ENCODE measurements at regions not wholly inside any gene's neighbourhood (a gene's known extent, or its start where the extent isn't known, plus 50 kb on each side); places are given as distances from the start of the nearest gene placed in this dataset.
"Not testable (repeated sequence)": the region's sequence is repeated elsewhere in the genome, so short reads cannot be mapped to it uniquely, and the experiment has no call there.

DNA sequence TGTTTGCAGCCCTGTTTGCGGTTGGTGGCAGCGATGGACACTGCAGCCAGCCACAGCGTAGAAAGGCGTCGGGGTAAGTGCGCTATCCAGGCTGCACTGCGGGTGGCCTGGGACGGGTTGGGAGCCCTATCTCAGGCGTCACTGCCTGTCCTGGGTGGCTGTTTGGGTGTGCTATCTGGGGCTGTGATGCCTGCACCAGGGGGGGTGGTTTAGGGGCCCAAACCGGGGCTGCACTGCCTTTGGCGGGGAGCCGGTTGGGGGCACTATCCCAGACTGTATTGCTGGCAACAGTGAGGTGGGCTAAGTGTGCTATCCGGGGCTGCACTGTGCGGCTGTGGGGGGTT is 248.2 kb downstream of the TP53TG3F start:
- not testable (repeated sequence) for TF ChIP-seq BMI1 (IDR thresholded peaks at IDR 0.05; ENCODE audit: low read length); RBM39 (optimal IDR thresholded peaks at IDR 0.05; ENCODE audit: low read depth, low read length); ZNF507 (tag; conservative IDR thresholded peaks at IDR 0.05); ZNF146 (CRISPR knock-in tag; IDR thresholded peaks at IDR 0.05; ENCODE audit: unreplicated experiment); JUND (IDR thresholded peaks at IDR 0.05; ENCODE audit: borderline replicate concordance, low read depth, low read length); JUND (tag; IDR thresholded peaks at IDR 0.05; ENCODE audit: borderline replicate concordance, low read depth, low read length); SMAD1 (IDR thresholded peaks at IDR 0.05; ENCODE audit: low read depth, low read length, partially characterized antibody); POU5F1 (IDR thresholded peaks at IDR 0.05; ENCODE audit: borderline replicate concordance, low read depth, low read length, partially characterized antibody); RNF2 (IDR thresholded peaks at IDR 0.05); ZNF274 (IDR thresholded peaks at IDR 0.05; ENCODE audit: borderline replicate concordance, low read depth, low read length); SIRT6 (IDR thresholded peaks at IDR 0.05; ENCODE audit: low read depth, low read length); NBN (IDR thresholded peaks at IDR 0.05; ENCODE audit: low read depth); ZNF184 (CRISPR knock-in tag; IDR thresholded peaks at IDR 0.05); POLR2AphosphoS5 (IDR thresholded peaks at IDR 0.05; ENCODE audit: control insufficient read depth, insufficient read depth, low read depth, low read length)
- TF ChIP-seq, protein P1, sequence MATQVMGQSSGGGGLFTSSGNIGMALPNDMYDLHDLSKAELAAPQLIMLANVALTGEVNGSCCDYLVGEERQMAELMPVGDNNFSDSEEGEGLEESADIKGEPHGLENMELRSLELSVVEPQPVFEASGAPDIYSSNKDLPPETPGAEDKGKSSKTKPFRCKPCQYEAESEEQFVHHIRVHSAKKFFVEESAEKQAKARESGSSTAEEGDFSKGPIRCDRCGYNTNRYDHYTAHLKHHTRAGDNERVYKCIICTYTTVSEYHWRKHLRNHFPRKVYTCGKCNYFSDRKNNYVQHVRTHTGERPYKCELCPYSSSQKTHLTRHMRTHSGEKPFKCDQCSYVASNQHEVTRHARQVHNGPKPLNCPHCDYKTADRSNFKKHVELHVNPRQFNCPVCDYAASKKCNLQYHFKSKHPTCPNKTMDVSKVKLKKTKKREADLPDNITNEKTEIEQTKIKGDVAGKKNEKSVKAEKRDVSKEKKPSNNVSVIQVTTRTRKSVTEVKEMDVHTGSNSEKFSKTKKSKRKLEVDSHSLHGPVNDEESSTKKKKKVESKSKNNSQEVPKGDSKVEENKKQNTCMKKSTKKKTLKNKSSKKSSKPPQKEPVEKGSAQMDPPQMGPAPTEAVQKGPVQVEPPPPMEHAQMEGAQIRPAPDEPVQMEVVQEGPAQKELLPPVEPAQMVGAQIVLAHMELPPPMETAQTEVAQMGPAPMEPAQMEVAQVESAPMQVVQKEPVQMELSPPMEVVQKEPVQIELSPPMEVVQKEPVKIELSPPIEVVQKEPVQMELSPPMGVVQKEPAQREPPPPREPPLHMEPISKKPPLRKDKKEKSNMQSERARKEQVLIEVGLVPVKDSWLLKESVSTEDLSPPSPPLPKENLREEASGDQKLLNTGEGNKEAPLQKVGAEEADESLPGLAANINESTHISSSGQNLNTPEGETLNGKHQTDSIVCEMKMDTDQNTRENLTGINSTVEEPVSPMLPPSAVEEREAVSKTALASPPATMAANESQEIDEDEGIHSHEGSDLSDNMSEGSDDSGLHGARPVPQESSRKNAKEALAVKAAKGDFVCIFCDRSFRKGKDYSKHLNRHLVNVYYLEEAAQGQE (IDR thresholded peaks at IDR 0.05; ENCODE audit: borderline replicate concordance): not testable (repeated sequence)
- TF ChIP-seq, protein P1 (CRISPR knock-in tag; IDR thresholded peaks at IDR 0.05; ENCODE audit: low read depth): not testable (repeated sequence)

All from K562 (cell line).